ENCODE measurements at regions not wholly inside any gene's neighbourhood (a gene's known extent, or its start where the extent isn't known, plus 50 kb on each side); places are given as distances from the start of the nearest gene placed in this dataset.

DNA sequence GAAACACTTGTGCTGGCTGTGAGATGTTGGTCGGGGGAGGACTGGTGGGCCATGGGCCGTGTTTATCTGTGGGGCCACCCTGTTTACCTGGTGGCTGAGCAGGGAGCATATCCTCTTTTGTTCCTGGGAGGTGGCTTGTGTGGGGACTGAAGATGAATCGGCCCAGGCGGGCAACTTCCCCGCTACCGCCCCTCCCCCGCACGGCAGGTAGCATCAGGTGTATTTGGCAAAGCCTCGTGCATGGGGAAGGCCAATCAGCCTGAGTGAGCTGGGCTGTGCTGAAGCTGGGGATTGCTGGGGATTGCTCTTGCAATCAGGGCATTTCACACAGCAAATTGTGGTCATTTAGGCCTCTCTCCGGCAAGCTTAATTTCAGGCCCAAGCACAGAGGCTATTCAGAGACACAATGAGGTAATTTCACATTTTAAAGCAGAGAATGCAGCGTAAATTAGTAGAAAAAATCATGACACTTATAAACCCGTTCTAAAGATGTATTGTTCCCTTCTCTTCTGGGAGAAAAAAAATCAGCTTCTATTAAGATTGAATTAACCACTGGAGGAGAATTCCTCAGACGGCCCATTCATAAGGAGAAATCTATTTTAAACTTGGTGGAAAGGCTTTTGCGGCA is 197.7 kb upstream of the POU3F1 start:
- DNase-seq: no peak

DNA sequence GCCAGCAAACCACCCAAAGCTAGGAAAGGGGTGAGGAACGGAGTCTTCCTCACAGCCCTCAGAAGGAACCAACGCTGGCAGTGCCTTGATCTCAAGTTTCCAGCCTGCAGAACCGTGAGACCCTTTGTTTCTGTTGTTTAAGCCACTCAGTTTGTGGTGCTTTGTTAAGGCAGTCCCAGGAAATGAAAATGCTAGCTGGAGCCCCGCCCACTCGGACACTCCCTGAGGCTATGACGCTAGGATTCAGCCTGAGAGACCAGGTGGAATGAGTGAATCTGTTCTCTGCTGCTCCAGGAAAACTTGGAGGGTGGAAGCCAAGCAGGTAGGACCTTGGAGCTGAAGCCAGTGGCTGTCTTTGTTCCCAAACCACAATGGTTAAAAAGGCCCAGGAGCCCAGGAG is 196.5 kb upstream of the POU3F1 start:
- no peak for DNase-seq

DNA sequence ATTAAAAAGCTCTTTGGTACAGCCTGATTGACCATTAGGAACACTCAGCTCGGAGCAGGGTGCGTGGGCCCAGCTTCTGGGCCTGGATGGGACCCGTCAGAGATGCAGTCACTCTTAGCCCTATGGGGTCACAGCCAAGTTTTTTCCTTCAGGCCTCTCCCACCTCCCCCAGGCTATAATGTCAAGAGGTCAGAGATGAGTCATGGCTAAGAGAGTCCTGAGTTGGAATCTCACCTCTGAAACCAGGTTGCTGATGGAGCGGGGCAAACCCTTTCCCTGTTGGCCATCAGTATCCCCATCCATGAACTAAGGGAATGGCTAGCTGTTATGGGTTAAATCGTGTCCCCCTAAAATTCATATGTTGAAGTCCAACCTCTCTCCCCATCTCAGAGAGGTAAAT is 195.9 kb upstream of the POU3F1 start:
- no peak for DNase-seq

DNA sequence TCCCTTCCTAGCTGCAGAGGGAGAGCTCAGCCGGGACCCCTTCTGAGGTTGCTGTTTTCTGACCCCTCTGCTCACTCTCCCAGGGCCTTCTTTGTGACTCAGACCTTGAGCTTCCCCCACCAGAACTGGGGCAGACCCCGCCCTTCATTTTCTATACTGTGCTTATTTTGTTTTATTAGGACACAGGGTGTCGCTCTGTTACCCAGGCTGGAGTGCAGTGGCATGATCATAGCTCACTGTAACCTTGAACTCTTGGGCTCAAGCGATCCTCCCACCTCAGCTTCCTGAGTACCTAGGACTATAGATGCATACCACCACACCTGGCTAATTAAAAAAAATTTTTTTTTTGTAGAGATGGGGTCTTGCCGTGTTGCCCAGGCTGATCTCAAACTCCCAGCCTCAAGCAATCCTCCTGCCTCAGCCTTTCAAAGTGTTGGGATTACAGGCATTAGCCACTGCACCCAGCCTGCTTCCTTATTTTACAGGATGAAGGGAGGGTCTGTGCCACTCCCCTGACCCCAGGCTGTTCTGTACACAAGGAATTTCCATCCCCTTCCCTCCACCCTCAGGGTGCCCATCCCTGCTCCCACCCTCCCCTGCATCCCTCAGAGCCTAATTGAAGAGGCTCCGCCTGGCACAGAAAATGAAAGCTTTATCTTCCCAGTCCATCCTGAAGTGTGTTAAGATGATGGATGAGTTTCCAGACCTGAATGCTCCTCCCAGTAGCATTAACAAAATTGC is 195.2 kb upstream of the POU3F1 start:
- DNase-seq: no peak

DNA sequence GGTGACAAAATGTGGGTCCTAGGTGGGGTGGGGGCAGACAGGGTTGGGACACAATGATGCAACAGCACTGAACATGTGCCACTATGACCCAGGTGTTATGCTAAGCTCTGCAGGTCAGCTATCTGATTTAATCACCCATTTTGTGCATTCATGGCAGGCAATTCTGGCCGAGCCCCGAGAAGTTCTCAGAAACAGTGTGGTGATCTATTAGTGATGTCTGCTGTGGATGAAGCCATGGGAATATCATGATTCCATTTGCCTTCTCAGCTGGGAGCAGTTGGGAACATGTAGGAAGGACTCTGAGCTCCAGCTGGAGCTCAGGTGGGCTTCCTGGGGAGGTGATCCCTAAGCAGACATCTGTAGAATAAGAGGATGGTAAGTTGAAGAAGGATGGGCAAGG is 194.0 kb upstream of the POU3F1 start:
- no peak for DNase-seq

- no peak for DNase-seq
Measured at GRCh38 chr1:38239258-38239835, 192.8 kb upstream of the POU3F1 start.

- no peak for DNase-seq
Measured at GRCh38 chr1:38238294-38238693, 191.7 kb upstream of the POU3F1 start.

DNA sequence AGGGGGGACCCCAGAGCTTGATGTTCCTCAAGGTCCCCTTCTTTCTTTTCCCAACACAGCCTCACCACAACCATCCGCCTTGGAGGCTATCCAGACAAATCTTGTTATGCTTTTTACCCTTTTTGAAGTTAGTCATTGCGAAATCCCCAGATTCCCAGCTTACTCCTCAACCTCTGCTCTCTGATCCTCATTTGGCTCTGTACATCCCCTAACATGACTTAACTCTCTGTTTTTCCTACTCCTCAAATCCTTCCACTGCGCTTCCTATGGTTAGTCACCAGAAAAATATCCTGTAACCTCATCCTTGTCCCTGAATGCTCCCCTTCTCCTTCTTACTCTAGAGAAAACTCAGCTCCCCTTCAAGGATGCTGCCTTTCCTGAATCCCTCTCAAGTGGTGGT is 189.1 kb upstream of the POU3F1 start:
- DNase-seq: no peak

DNA sequence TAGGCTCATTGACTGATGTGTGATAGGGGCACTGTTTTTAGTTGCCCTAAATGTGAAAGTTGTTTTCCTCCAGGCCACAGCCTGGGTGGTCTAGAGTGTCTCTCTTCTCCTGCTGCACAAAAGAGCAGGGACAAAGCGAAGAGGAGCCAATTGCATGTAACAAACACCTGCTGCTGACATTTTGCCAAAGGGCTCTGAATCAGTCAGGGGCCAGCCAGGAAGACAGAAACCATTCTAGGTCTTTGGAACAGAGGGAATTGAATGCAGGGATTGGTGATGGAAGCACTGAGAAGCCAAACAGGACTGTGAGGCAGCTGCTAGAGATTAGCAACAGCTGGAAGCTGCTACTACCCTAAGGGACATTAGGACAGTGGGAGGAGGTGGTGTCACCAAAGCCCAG is 185.3 kb upstream of the POU3F1 start:
- DNase-seq: no peak

- DNase-seq: no peak
Measured at GRCh38 chr1:38228718-38229117, 182.1 kb upstream of the POU3F1 start.

DNA sequence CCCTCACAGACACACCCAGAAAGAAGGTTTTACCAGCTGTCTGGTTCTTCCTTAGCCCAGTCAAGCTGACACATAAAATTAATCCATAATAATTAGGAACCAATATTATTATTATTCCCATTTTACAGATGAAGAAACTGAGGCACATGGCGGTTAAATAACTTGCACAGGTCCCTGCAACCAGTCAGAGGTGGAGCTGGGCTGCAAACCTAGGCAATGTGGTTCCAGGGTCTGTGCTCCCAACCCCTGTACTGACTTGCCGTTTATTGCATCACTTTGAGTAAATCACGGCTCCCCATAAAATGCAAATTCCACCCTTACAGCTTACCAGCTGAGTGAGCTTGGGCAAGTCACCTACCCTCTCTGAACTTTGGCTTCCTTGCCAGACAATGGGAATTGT is 179.2 kb upstream of the POU3F1 start:
- DNase-seq: no peak

GRCh38 chr1:38223391-38223790 is 176.8 kb upstream of the POU3F1 start:
- DNase-seq: no peak

DNA sequence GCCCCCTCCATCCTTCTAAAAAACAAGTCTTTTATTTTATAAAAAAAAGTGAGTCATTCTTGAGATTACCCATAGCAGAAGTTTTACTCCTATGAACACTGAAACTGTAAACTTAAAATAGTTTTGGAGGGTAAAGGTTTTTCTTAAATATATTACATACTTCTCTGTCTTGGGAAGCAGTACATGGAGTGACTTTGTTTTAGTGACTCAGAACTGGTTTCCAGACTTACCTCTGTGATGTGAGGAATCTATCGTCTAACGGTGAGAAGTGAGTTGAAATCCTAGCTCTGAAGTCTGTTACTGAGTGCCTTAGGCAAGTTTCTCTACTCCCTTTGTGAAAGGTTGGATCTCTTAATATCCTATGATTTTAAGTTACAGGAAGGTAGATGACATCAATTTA is 176.3 kb upstream of the POU3F1 start:
- no peak for DNase-seq

- no peak for DNase-seq
Measured at GRCh38 chr1:38221006-38221649, 174.5 kb upstream of the POU3F1 start.

GRCh38 chr1:38217316-38217715 is 170.7 kb upstream of the POU3F1 start:
- DNase-seq: no peak

DNA sequence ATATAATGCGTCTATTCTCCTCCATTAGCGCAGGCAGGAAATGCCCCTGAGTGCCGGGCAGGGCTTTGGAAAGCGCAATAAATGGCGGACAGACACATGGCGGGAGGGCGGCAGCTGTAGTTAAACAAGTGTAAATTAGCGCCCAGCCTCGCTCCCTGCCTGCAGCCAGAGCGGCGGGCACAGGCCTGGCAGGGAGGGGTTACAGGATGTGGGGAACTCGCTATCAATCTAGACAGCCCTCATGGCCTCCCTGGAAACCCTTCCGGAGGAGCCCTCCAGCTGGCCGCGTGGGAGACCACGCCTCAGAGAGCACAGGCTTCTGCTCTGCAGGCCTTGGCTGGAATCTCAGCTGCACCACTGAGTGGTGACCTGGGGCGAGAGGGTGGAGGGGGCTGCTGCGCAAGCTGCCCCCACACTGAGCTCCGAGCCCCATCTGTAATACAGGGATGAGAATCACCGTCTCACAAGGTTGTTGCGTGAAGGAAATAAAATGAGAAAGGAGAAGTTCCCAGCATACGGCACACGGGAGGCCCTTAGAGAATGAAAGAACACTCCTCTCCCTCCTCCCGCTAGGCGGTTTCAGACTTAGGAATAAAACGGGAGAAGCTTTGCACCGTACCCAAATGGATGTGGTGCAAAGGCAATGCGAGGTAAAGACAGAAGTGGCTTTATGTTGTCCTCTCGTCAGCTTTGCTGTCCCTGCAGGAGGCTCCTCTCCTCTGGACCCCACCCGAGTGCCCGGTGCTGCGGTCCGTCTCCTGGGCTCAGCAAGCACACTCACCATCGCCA is 167.2 kb upstream of the POU3F1 start:
- no peak for DNase-seq

DNA sequence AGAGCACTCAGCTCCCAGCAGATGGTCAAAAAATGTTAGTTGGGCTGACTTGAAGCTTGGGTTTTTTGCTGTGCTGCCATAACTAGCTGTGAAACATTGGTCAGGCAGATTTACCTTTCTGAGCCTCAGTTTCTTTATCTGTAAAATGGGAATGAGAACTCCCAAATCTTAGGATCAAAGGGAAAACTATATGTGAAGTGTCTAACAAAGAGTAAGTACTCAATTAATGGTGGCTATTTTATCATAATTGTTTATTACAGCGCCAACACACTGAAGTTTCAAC is 164.2 kb upstream of the POU3F1 start:
- DNase-seq: no peak

GRCh38 chr1:38210021-38210894 is 163.7 kb upstream of the POU3F1 start:
- no peak for DNase-seq

DNA sequence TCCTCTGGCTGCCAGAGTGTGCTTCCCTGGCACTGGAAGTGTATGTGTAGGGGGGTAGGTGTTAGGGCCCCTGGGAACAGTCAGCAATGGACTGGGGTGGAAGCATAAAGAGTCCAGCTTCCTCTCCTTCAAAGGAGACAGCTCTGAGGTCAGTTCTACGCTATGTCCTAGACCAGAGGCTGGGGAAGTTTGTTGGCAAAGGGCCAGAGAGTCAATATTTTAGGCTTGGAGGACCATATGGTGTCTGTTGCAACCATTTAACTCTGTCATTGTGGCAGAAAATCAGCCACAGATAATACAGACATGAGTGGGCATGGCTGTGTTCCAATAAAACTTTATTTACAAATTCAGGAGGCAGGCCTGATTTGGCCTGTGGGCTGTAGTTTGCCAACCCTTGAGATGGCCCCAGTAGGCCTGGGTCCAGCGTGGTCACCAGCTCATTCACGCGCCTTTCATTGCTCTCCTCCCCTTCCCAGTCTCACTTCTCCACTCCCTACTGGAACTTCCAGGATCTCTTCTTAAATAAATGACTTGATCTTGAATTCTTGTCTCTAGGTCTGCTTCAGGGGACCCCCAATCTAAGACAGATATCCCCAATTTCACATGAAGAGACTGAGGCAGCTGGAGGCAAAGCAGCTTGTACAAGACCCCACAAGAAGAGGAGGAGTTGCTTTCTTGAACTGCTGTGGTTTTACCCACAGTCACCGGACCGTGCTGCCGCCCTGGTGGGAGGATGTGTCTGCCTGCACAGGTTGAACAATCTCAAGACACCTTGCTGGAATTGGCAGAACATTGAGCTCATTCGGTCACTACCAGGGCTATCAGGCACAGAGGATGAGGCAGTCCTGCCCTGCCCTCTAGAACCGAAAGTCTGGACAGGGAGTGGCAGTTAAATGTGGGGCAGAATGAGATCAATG is 162.4 kb upstream of the POU3F1 start:
- no peak for DNase-seq

GRCh38 chr1:38207906-38208305 is 161.3 kb upstream of the POU3F1 start:
- no peak for DNase-seq

- no peak for DNase-seq
Measured at GRCh38 chr1:38207275-38207674, 160.7 kb upstream of the POU3F1 start.

All from stimulated activated naive CD4-positive, alpha-beta T cell treated with Interleukin-2 at 50 U/mL for 16 hours (primary cell).